NCI-H460 (cell line): ENCODE measurements at regions not wholly inside any gene's neighbourhood (a gene's known extent, or its start where the extent isn't known, plus 50 kb on each side); places are given as distances from the start of the nearest gene placed in this dataset.

ENCODE experiments used
- DNase-seq: peaks from one replicate; pipeline ENCODE4 v3.0.0-alpha.2; 2016; ENCODE audit warnings: low read depth; ENCODE audit errors: extremely low read depth

GRCh38 chr5:8870349-8870958 lies 675.4 kb downstream of the SEMA5A start:
- DNase-seq: no peak

GRCh38 chr5:8870959-8871355 lies 674.9 kb downstream of the SEMA5A start:
- DNase-seq: no peak

GRCh38 chr5:8871446-8871845 lies 674.4 kb downstream of the SEMA5A start:
- no peak for DNase-seq

GRCh38 chr5:8875722-8876121 lies 670.2 kb downstream of the SEMA5A start:
- DNase-seq: no peak

GRCh38 chr5:8879248-8879647 lies 666.6 kb downstream of the SEMA5A start:
- DNase-seq: no peak

GRCh38 chr5:8884029-8884428 lies 661.8 kb downstream of the SEMA5A start:
- no peak for DNase-seq

GRCh38 chr5:8892926-8893325 lies 652.9 kb downstream of the SEMA5A start:
- no peak for DNase-seq

GRCh38 chr5:8894031-8894430 lies 651.8 kb downstream of the SEMA5A start:
- DNase-seq: no peak

- DNase-seq: no peak
These were observed 650.8 kb downstream of the SEMA5A start for GRCh38 chr5:8895062-8895461.

GRCh38 chr5:8895599-8895998 lies 650.3 kb downstream of the SEMA5A start:
- DNase-seq: no peak

- no peak for DNase-seq
These were observed 648.6 kb downstream of the SEMA5A start for GRCh38 chr5:8897316-8897715.

- DNase-seq: no peak
These were observed 640.9 kb downstream of the SEMA5A start for GRCh38 chr5:8905021-8905420.

- DNase-seq: no peak
These were observed 639.4 kb downstream of the SEMA5A start for GRCh38 chr5:8906303-8906967.

GRCh38 chr5:8907168-8907868 lies 638.6 kb downstream of the SEMA5A start:
- no peak for DNase-seq

- peak; percentile 38 for DNase-seq
These were observed 637.7 kb downstream of the SEMA5A start for GRCh38 chr5:8908055-8908683.

- DNase-seq: no peak
These were observed 633.8 kb downstream of the SEMA5A start for GRCh38 chr5:8912106-8912505.

GRCh38 chr5:8913522-8913921 lies 632.4 kb downstream of the SEMA5A start:
- no peak for DNase-seq

GRCh38 chr5:8919096-8919495 lies 626.8 kb downstream of the SEMA5A start:
- DNase-seq: no peak

- DNase-seq: no peak
These were observed 622.3 kb downstream of the SEMA5A start for GRCh38 chr5:8923526-8923925.

- no peak for DNase-seq
These were observed 621.7 kb downstream of the SEMA5A start for GRCh38 chr5:8924054-8924793.

GRCh38 chr5:8930021-8930420 lies 615.9 kb downstream of the SEMA5A start:
- DNase-seq: no peak
